Muscle layer of duodenum (tissue), 2 donors: ENCODE measurements at regions not wholly inside any gene's neighbourhood (a gene's known extent, or its start where the extent isn't known, plus 50 kb on each side); places are given as distances from the start of the nearest gene placed in this dataset.

Experiments used
- H3K27ac ChIP-seq: one replicate; pipeline ENCODE4 v1.7.0; 2013; ENCODE audit warnings: mild to moderate bottlenecking, low read length
- H3K27me3 ChIP-seq: one replicate; pipeline ENCODE4 v1.7.0; 2013; ENCODE audit warnings: low read depth, mild to moderate bottlenecking, control low read depth, low read length
- H3K36me3 ChIP-seq, 2 donors: one replicate each; pipeline ENCODE4 v1.7.0; 2013; ENCODE audit warnings: low read length in 2 of 2, control low read depth in 1 of 2, mild to moderate bottlenecking in 1 of 2; ENCODE audit not compliant: insufficient read depth in 2 of 2, control insufficient read depth in 1 of 2
- H3K4me1 ChIP-seq, 2 donors: one replicate each; pipeline ENCODE4 v1.7.0; 2013; ENCODE audit warnings: low read length in 2 of 2, mild to moderate bottlenecking in 2 of 2, control low read depth in 1 of 2, moderate library complexity in 1 of 2; ENCODE audit not compliant: insufficient read depth in 2 of 2, control insufficient read depth in 1 of 2
- H3K4me3 ChIP-seq, 2 donors: one replicate each; pipeline ENCODE4 v1.7.0; 2013; ENCODE audit warnings: low read length in 2 of 2, low read depth in 1 of 2, mild to moderate bottlenecking in 1 of 2
- H3K9me3 ChIP-seq, 2 donors: one replicate each; pipeline ENCODE4 v1.7.0; 2013; ENCODE audit warnings: low read length in 2 of 2, control low read depth in 1 of 2, mild to moderate bottlenecking in 1 of 2; ENCODE audit not compliant: control insufficient read depth in 1 of 2
- donor health status: healthy.

DNA sequence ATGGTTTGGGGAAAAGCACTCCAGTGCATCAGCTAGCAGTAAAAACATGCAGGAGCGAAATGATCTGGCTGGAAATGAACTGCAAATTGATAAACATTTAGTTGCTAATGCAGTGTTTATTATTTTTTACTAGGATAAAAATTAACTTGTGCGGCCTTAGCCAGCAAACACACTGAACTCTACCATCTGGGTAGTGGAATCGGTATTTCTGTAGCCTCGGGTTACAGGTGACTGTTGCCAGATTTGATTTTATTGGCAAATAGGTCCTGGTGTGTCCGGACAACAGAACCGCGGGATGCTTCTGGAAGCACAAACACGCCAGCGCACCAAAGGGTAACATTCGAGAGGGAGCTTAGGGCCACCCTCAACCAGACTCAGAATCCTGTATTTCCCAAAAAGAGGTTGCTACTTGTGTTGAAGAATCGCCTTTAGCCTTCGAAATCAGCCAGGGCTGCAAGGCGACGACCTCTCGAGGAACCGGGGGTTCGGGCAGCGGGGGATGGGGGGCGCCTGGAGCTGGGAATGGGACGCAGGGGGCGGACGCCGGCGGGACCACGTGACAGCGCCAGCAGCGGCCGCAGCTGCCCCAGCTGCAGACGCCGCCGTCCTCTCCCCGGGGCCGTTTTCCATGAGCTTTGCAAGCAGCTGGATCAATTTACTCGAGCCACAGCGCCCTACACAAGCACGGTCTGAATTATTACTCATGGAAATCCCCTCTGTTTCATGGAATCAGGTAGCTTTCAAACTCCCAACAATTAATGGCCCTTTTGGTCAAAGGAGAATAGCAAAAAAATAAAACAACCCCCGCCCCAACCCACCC, 158.8 kb downstream of the TOMM20 start:
- Histone ChIP-seq H3K4me3 (peak overlapping the region; percentile 49 to 50), H3K4me1 (peaks cover 37 to 39% of the 10 kb centered on the region in 2 donors), H3K9me3 (no peaks in the 10 kb centered on the region), H3K36me3 (peaks cover 0 to 5% of the 10 kb centered on the region in 2 donors), H3K27me3 (no peaks in the 10 kb centered on the region), H3K27ac (peak overlapping the region; percentile 82)

DNA sequence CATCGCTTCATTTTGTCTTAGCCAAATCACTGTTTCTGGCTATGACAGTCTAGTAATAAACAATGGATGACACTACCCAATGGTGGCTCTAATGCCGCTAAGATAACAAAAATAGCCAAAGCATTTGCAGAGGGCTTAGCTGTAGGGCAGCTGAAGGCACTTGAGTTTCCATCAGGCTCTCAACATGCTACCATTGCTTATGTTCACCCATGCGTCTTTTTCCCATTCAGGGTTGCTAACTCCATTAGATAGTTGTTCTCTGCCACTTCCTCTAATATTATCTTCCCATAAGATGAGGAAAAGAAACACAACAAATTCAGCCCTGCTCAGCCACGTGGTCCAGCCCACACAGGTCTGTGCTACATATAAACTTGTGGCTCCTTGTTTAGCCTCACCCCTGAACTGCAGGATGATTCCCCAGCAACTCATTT, 159.6 kb downstream of the TOMM20 start:
- peak overlapping the region in 1 of 2 donors; percentile 49 for H3K4me3 ChIP-seq

DNA sequence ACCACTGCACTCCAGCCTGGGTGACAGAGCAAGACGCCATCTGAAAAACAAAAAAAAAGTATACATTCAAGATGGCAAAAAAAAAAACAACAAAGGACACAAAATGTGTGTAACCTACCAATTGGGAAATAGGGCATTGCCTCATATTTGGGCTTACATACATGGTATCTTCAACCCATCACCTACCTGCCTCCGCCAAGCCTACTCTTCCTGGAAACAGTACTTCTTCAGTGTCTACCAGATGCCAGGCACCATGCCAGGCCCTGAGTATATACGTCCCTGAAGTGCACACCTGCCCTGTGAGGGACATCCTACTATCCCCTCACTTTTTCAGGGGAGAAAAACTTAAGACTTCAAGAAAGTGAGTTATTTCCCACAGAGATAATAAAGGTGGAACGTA, 160.2 kb downstream of the TOMM20 start:
- Histone ChIP-seq H3K4me3 (no peak overlapping the region), H3K36me3 (peaks cover 0 to 5% of the 10 kb centered on the region in 2 donors), H3K27ac (peak overlapping the region; percentile 82), H3K4me1 (peaks cover 45 to 51% of the 10 kb centered on the region in 2 donors), H3K27me3 (no peaks in the 10 kb centered on the region), H3K9me3 (no peaks in the 10 kb centered on the region)

More for the DNA sequence above, 159.6 kb downstream of the TOMM20 start:
- Histone ChIP-seq H3K4me1 (peaks cover 40 to 45% of the 10 kb centered on the region in 2 donors), H3K27me3 (no peaks in the 10 kb centered on the region), H3K9me3 (no peaks in the 10 kb centered on the region), H3K36me3 (peaks cover 0 to 5% of the 10 kb centered on the region in 2 donors), H3K27ac (peak overlapping the region; percentile 82)

DNA sequence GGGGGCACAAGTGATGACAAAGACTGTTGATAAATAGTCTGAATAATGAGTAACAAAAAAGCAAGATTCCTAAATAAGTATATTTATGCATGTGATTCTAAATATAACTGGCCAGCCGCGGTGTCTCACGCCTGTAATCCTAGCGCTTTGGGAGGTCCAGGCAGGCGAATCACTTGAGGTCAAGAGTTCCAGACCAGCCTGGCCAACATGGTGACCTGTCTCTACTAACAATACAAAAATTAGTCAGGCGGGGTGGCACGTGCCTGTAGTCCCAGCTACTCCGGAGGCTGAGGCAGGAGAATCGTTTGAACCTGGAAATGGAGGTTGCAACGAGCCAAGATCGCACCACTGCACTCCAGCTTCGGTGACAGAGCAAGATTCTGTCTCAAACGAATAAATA, 161.5 kb downstream of the TOMM20 start:
- Histone ChIP-seq H3K4me1 (peaks cover 52 to 57% of the 10 kb centered on the region in 2 donors), H3K36me3 (peaks cover 0 to 8% of the 10 kb centered on the region in 2 donors), H3K9me3 (no peaks in the 10 kb centered on the region), H3K27me3 (no peaks in the 10 kb centered on the region), H3K4me3 (no peak overlapping the region), H3K27ac (no peak overlapping the region)

GRCh38 chr1:234965111-234965510, 163.5 kb downstream of the TOMM20 start:
- Histone ChIP-seq H3K27me3 (no peaks in the 10 kb centered on the region), H3K4me1 (peaks cover 44 to 56% of the 10 kb centered on the region in 2 donors), H3K4me3 (no peak overlapping the region), H3K9me3 (no peaks in the 10 kb centered on the region), H3K36me3 (peaks cover 0 to 8% of the 10 kb centered on the region in 2 donors), H3K27ac (peak overlapping the region; percentile 92)

- Histone ChIP-seq H3K4me1 (peaks cover 34 to 53% of the 10 kb centered on the region in 2 donors), H3K36me3 (peaks cover 0 to 3% of the 10 kb centered on the region in 2 donors), H3K9me3 (no peaks in the 10 kb centered on the region), H3K27me3 (no peaks in the 10 kb centered on the region), H3K4me3 (peak overlapping the region; percentile 17 to 23), H3K27ac (peak overlapping the region; percentile 92)
These were observed 164.5 kb downstream of the TOMM20 start for GRCh38 chr1:234963904-234964702.

DNA sequence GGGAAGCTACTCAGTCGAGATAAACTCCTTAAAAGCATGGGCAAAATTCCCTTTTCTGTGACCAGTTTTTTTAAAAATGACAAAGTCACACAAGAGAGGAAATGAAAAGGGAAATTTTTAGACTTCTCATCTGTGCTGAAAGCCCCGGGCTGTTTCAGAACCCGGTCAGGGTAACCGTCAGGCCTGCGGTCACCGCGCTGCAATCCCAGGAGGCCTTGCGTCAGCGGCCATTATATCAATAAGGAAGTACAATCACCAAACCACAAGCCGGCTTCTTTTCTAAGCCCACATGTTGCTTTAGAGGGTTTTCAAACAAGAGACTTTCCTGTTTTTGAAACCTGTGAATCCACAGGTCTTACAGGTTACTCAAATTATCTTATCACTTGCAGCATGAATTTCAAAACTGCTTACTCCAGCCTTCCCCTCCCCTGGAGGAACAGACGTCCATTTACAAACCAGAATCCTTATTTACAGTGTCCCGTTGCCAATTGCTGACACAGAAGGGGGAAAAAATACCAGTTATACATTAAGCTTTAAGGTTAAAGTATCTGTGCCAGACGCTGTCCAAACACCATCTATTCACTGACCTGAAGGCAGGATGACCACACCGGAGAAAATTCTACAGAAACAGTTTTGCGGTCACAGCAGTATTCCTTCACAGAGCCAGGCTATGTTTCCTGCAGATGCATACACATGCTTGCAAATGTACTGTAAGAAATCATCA, 165.3 kb downstream of the TOMM20 start:
- H3K9me3 ChIP-seq: no peaks in the 10 kb centered on the region
- H3K27me3 ChIP-seq: no peaks in the 10 kb centered on the region
- peaks cover 0 to 3% of the 10 kb centered on the region in 2 donors for H3K36me3 ChIP-seq
- peak overlapping the region; percentile 92 for H3K27ac ChIP-seq
- H3K4me3 ChIP-seq: peak overlapping the region; percentile 17 to 23
- peaks cover 27 to 49% of the 10 kb centered on the region in 2 donors for H3K4me1 ChIP-seq

DNA sequence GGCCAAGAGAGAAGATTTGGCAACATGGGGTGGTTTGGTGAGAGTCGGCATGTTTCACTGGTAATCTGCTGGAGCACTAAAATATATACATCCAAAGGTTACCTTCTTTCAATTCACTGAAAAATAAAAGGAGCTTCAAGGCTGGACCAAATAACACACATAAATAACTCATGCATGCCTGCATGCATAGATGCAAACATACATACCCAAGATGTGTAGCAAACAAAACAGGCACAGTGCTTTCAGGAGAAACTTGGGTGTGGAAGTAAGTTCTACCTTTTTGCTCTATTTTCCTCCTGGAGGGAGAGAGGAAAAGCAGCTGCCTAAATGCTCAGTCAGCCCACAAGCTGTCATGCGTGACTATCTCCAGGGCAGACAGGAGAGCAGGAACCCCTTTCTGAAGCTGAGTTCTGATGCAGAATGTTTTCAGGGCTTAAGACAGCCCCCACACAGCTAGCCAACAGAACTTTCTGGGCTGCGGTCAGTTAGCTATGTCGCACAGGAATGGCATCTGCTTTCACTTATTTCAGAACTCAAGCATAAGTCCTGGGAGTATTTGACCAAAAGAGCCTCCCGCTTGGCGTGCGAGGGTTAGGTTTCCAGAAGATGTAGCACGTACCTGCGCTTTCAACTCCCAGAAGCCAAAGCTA, 166.2 kb downstream of the TOMM20 start:
- Histone ChIP-seq H3K27ac (peak overlapping the region; percentile 92), H3K4me1 (peaks cover 34 to 49% of the 10 kb centered on the region in 2 donors), H3K9me3 (no peaks in the 10 kb centered on the region), H3K27me3 (no peaks in the 10 kb centered on the region), H3K4me3 (peak overlapping the region in 1 of 2 donors; percentile 4), H3K36me3 (peaks cover 0 to 3% of the 10 kb centered on the region in 2 donors)

- H3K4me1 ChIP-seq: peaks cover 42 to 54% of the 10 kb centered on the region in 2 donors
- peaks cover 0 to 3% of the 10 kb centered on the region in 2 donors for H3K36me3 ChIP-seq
- H3K4me3 ChIP-seq: peak overlapping the region; percentile 4 to 26
- H3K27me3 ChIP-seq: no peaks in the 10 kb centered on the region
- H3K27ac ChIP-seq: peak overlapping the region; percentile 92
- no peaks in the 10 kb centered on the region for H3K9me3 ChIP-seq
These were observed 166.9 kb downstream of the TOMM20 start for GRCh38 chr1:234961456-234962339.
